ENCODE measurements at regions not wholly inside any gene's neighbourhood (a gene's known extent, or its start where the extent isn't known, plus 50 kb on each side); places are given as distances from the start of the nearest gene placed in this dataset.

DNA sequence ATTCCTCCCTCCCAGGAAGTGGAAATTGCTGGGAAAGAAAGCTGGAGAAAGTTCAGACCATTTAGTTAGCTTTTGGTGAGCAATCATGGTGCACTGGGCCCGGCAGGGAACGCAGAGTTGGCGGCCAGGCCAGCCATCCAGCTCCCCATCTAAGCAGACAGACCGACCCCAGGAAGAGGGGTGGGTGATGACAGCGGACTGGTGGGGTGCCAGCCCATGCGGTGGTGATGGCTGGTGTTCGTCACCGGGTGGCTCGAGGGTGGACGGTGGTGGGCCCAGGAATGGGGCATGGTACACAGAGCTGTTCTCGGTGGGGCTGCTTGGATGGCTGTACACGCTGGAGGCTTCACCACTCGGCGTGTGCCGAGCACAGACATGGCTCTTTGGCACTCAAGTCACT, 85.6 kb upstream of the ARAP3 start:
- TF ChIP-seq, protein P1, sequence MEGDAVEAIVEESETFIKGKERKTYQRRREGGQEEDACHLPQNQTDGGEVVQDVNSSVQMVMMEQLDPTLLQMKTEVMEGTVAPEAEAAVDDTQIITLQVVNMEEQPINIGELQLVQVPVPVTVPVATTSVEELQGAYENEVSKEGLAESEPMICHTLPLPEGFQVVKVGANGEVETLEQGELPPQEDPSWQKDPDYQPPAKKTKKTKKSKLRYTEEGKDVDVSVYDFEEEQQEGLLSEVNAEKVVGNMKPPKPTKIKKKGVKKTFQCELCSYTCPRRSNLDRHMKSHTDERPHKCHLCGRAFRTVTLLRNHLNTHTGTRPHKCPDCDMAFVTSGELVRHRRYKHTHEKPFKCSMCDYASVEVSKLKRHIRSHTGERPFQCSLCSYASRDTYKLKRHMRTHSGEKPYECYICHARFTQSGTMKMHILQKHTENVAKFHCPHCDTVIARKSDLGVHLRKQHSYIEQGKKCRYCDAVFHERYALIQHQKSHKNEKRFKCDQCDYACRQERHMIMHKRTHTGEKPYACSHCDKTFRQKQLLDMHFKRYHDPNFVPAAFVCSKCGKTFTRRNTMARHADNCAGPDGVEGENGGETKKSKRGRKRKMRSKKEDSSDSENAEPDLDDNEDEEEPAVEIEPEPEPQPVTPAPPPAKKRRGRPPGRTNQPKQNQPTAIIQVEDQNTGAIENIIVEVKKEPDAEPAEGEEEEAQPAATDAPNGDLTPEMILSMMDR (IDR thresholded peaks at IDR 0.05): no peak
- no peak for TF ChIP-seq EZH2 (IDR thresholded peaks at IDR 0.05; ENCODE audit: borderline replicate concordance, insufficient read depth, low read depth, low read length, poor library complexity, severe bottlenecking)

Measured in B cell (primary cell).